Head of caudate nucleus (tissue), 42 donors: ENCODE measurements at regions not wholly inside any gene's neighbourhood (a gene's known extent, or its start where the extent isn't known, plus 50 kb on each side); places are given as distances from the start of the nearest gene placed in this dataset.

ENCODE experiments used
- DNase-seq, 42 donors: peaks; one replicate each; pipeline versions ENCODE4 v3.0.0 to v3.0.0-alpha.2; 2020 to 2021; ENCODE audit warnings: mixed read lengths in 7 of 42
- intact Hi-C: fragments of 100-400 bp; cut with DNase I; formaldehyde crosslinking; loops from one replicate; pipeline ENCODE4 v1.15.0; 2022

- intact Hi-C loops = no loop called here
- peak; percentile 64 to 92 (median 82) for DNase-seq
Measured at GRCh38 chr9:36728651-36729520, 156.2 kb downstream of the MELK start.

GRCh38 chr9:36729906-36730305 lies 157.2 kb downstream of the MELK start:
- intact Hi-C loops = no loop called here
- DNase-seq = no peak

DNA sequence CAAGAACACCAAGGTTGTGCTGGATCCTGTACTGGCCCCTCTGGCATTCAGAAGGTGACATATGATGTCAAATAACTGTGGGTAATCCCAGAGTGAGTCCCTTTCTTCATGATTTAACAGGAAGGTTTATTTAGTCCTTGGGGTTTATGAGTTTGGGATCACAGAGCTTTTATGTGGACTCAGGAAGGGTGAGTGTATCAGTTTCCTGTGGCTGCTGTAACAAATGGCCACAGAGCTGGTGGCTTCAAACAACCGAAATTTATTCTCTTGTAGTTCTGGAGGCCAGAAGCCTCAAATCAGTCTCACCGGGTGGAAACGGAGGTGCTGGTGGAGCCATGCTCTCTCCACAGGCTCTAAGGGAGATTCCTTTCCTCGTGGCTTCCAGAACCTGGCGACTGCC lies 157.7 kb downstream of the MELK start:
- DNase-seq = no peak
- intact Hi-C loops = no loop called here

DNA sequence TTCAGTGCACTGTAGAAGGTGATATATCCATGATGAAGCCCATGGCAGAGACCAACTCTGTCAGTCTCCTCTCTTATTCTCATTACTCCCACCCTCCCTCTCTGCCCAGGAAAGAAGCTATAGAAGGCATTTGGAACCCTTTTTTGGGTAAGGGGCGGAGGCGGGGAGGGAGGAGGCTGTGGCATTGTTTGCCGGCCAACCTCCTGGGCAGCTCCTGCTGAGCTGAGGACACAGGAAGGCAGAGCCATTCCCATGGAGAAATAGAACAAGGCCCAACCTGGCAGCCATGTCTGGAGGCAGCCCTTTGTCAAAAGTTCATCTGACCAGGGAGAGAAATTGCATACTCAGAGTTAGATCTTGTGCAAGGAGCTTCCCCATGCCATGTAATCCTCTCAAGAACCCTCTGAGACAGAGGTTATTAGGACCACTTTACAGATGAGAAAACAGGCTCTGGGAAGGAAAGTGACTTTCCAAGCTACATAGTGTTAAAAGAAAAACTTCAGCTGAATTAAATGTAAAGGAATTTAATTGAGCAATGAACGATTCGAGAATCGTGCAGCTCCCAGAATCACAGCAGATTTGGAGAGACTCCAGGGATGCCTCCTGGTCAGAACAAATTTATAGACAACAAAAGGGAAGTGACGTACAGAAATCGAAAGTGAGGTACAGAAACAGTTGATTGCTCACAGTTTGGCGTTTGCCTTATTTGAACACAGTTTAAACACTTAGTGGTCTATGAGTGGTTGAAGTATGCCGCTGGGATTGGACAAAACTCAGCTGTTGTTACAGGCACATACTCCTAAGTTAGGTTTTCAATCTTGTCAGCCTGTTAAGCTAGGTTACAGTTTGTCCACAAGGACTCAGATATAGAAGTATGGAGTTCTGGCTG lies 158.6 kb downstream of the MELK start:
- no peak for DNase-seq
- intact Hi-C loops = no loop called here

DNA sequence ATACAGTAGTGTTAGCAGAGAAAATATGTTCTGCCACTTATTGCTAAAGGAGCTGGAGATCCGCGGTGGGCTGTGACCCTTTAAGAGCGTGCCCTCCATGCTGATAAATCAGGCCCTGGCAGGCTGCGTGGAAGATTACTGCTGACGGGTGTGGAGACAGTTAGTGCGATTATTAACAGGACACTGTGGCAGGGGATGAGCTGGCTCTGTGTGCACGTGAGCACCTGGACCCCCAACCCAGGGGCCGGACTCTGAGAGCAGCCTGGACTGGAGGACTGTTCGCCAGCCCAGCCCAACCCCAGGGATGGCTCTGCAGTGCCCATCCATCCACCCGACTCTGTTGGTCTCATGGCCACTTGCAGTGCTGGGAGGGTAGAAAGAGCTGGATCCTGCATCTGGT lies 162.0 kb downstream of the MELK start:
- intact Hi-C loops = no loop called here
- no peak for DNase-seq

- intact Hi-C loops = no loop called here
- DNase-seq = no peak
Measured at GRCh38 chr9:36736648-36737047, 164.0 kb downstream of the MELK start.

- DNase-seq = peak in 9 of 42 donors; percentile 3 to 38 (median 22)
- intact Hi-C loops = no loop called here
Measured at GRCh38 chr9:36738318-36738976, 165.8 kb downstream of the MELK start.

- DNase-seq = no peak
- intact Hi-C loops = no loop called here
Measured at GRCh38 chr9:36739373-36740116, 166.8 kb downstream of the MELK start.

GRCh38 chr9:36742264-36742663 lies 169.6 kb downstream of the MELK start:
- no peak for DNase-seq
- intact Hi-C loops = no loop called here

DNA sequence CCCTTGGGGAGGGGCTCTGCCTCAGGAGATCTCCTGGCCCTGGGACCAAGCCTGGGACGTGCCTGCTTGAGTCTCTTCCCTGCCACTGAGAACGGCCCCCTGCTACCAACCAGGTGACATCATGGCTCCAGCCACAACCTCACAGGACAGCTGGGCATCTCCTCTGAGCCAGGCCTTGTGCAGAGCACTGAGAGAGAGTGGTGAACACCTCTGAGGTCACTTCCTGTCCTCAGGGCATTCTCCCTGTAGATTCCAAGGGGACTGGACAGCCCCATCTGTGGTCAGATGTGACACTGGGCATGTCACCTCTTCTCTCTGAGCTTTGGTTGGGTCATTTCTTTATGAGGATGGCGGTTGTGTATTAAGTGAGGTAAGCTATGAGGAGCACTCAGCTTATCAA lies 172.0 kb downstream of the MELK start:
- no peak for DNase-seq
- intact Hi-C loops = no loop called here

GRCh38 chr9:36745977-36746376 lies 173.3 kb downstream of the MELK start:
- intact Hi-C loops = no loop called here
- no peak for DNase-seq

DNA sequence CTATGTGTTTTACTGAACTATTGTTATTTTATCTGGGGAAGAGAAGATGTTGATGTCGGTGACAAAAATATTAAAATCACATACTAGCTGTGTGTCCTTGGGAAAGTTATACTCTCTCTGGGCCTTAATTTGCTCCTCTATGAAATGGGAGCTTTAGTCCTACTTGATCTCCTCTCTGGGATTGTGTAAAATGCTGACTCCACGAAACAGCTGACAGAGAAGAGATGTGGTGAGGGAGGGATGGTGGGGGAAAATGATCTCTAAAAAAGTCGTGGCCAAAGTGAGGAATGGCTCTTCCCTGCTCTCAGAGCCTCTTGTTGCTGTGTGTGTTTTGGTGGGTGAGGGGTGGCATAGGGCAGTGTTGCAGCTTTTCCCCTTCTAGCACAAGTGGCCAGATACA lies 173.7 kb downstream of the MELK start:
- DNase-seq = no peak
- intact Hi-C loops = no loop called here

GRCh38 chr9:36748322-36748899 lies 175.7 kb downstream of the MELK start:
- intact Hi-C loops = no loop called here

DNA sequence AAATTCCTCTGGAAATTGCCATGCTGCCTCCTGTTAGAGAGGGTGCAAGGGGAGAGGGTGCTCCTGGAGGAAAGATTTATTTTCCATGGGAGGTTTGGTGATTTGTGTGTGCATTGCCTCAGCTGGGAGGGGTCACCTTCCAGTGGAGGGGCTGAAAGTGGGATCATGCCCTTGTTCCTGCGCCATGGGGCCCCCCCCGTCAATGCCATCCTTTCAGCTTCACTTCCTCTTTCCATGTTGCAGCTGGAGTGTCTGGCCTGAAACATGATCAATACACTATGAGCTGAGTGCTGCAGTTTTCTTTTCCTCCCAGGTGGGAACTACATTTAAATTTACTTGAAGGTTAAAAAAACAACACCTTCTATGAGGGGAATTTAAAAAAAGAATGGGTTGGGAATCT lies 176.8 kb downstream of the MELK start:
- intact Hi-C loops = no loop called here
- DNase-seq = no peak

More at GRCh38 chr9:36748322-36748899, 175.7 kb downstream of the MELK start:
- peak in 4 of 42 donors; percentile 6 to 38 (median 20) for DNase-seq

GRCh38 chr9:36750630-36751029 lies 177.9 kb downstream of the MELK start:
- intact Hi-C loops = no loop called here
- no peak for DNase-seq

GRCh38 chr9:36755019-36755418 lies 182.3 kb downstream of the MELK start:
- DNase-seq = no peak
- intact Hi-C loops = no loop called here

GRCh38 chr9:36759141-36759540 lies 186.4 kb downstream of the MELK start:
- DNase-seq = no peak
- intact Hi-C loops = no loop called here

GRCh38 chr9:36759976-36760375 lies 187.3 kb downstream of the MELK start:
- intact Hi-C loops = no loop called here
- DNase-seq = no peak
